ENCODE measurements at regions not wholly inside any gene's neighbourhood (a gene's known extent, or its start where the extent isn't known, plus 50 kb on each side); places are given as distances from the start of the nearest gene placed in this dataset.

DNA sequence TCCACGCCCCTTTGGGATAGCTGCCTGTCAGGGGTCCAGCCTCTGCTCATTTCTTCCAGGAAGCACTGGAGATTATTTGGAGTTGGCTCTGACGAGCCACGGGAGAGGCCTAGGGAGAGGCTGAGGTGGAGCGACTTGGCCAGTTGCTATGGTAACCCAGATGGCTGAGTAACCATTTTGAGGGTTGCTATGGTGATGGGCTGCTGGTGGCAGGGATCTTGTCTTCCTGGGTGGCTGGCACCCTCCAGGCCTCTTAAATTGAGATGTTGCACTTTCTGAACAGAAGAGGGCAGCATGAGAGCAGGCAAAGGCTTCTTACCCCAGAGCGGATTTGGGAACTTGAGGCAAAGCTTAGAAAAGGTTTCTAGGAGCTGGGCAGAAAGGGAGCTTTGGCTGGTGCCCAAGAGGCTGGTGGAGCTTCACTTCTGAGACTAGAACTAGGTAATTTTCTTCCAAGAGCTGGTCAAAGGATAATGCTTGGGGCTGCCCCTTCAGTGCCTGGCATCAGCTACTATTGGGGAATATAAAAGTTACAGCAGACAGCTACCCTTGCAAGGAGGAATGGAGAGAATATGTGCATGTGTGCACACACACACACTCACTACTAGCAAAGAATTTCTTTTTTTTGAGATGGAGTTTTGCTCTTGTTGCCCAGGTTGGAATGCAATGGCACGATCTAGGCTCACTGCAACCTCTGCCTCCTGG, 72.5 kb downstream of the NDUFS5 start:
- Histone ChIP-seq H3K9me3 (no peaks in the 10 kb centered on the region), H3K4me3 (no peak overlapping the region), H3K27ac (no peak overlapping the region), H3K36me3 (no peaks in the 10 kb centered on the region), H3K4me1 (peaks cover 24% of the 10 kb centered on the region), H3K27me3 (no peaks in the 10 kb centered on the region)
- TF ChIP-seq EP300 (IDR thresholded peaks at IDR 0.05) = no peak
- TF ChIP-seq, protein P1, sequence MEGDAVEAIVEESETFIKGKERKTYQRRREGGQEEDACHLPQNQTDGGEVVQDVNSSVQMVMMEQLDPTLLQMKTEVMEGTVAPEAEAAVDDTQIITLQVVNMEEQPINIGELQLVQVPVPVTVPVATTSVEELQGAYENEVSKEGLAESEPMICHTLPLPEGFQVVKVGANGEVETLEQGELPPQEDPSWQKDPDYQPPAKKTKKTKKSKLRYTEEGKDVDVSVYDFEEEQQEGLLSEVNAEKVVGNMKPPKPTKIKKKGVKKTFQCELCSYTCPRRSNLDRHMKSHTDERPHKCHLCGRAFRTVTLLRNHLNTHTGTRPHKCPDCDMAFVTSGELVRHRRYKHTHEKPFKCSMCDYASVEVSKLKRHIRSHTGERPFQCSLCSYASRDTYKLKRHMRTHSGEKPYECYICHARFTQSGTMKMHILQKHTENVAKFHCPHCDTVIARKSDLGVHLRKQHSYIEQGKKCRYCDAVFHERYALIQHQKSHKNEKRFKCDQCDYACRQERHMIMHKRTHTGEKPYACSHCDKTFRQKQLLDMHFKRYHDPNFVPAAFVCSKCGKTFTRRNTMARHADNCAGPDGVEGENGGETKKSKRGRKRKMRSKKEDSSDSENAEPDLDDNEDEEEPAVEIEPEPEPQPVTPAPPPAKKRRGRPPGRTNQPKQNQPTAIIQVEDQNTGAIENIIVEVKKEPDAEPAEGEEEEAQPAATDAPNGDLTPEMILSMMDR (IDR thresholded peaks at IDR 0.05) = peak; percentile 65 to 67
- TF ChIP-seq POLR2A (IDR thresholded peaks at IDR 0.05) = no peak
- TF ChIP-seq POLR2AphosphoS5 (IDR thresholded peaks at IDR 0.05) = no peak
- 13% methylated on average over 6 of the region's 6 CpGs for WGBS
- DNase-seq (ENCODE audit: low spot score in 2 of 2) = peak in 1 of 2 donors; percentile 72

DNA sequence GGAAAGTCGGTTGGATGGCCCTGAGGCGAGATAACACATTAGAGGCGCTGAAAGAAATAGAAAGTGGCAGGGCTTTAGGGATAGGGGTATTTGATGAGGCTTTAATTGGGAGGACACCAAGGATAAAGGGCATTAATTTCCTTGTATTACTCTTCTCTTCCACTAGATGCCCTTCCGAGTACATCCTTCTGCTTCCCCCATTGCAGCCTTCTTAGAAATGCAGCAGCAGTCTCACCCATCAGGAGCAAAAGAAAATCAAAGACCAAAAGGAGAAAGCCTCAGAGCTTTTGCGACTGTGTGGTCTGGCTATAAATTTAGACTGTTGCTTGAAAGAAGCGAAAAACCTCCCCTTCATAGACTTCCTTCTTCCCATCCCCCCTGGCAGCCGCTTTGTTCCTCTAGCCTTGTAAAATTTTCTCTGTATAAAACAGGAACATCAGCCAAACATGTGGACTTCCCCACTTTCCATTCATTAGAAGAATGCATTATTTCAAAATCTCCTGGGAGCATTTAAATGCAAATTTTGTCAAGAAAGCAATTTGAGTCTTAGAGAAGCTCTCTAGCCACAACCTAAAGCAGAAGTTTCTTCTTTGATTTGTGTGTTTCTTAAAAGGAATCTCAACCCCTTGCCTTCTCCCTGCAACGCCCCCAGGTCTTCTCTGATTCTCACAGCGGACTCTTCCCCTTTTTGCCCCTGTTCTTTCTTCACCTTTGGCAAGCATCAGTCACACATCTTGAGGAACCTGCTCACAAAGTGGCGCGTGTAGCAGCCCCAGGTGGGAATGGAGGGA, 76.6 kb downstream of the NDUFS5 start:
- no peaks in the 10 kb centered on the region for H3K27me3 ChIP-seq
- H3K9me3 ChIP-seq = no peaks in the 10 kb centered on the region
- DNase-seq (ENCODE audit: low spot score in 2 of 2) = no peak
- peaks cover 53% of the 10 kb centered on the region for H3K4me1 ChIP-seq
- H3K4me3 ChIP-seq = no peak overlapping the region
- no peaks in the 10 kb centered on the region for H3K36me3 ChIP-seq
- 19% methylated on average over 11 of the region's 11 CpGs for WGBS
- peak overlapping the region; percentile 99 for H3K27ac ChIP-seq
- TF ChIP-seq POLR2A (IDR thresholded peaks at IDR 0.05) (no peak), POLR2AphosphoS5 (IDR thresholded peaks at IDR 0.05) (no peak), EP300 (IDR thresholded peaks at IDR 0.05) (no peak)
- TF ChIP-seq, protein P1 (IDR thresholded peaks at IDR 0.05) = peak; percentile 57 to 86

DNA sequence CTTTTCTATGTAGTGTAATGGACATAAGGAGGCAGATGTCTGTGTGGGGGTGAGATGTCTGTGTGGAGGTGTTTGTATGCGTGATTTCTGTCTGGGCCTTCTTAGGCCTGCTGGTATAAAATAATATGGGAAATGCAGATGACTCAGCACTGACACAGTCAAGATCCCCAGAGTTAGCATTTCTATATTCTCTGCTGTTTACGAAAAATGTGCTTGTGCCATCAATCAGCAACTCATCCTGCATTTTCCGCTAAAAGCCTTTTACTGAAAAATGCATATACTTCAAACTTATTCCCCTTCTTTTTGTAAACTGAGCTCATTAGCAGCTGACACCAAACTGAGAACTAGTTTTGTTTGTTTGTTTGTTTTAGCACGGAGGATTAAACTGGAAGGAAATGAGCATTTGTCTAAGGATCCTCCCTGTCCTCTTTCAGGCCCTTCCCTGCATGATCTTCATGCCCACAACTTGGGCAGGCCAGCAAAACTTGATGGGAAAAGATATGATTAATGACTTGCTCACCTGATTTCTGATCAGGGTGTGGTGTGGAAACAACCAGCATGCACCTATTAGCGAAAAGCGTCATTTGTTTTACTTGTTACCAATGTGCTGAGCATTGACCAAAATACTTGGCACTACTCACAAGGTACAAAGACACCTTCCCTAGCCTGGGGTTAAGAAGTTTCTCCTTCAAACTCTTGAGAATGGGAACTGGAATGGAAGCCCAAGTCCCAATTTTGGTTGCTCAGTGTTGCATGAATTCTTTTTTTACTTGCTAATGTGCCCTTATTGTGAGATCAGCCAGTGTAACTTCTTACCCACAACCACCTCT, 77.4 kb downstream of the NDUFS5 start:
- WGBS = 62% methylated on average over 6 of the region's 6 CpGs
- TF ChIP-seq EP300 (IDR thresholded peaks at IDR 0.05) (no peak), POLR2A (IDR thresholded peaks at IDR 0.05) (no peak), POLR2AphosphoS5 (IDR thresholded peaks at IDR 0.05) (peak in 1 of 3 donors; percentile 44)
- TF ChIP-seq, protein P1 (IDR thresholded peaks at IDR 0.05) = peak in 1 of 2 donors; percentile 5
- DNase-seq (ENCODE audit: low spot score in 2 of 2) = no peak
- H3K4me1 ChIP-seq = peaks cover 57% of the 10 kb centered on the region
- no peaks in the 10 kb centered on the region for H3K9me3 ChIP-seq
- peak overlapping the region; percentile 99 for H3K27ac ChIP-seq
- peak overlapping the region; percentile 98 for H3K4me3 ChIP-seq
- no peaks in the 10 kb centered on the region for H3K36me3 ChIP-seq
- no peaks in the 10 kb centered on the region for H3K27me3 ChIP-seq

DNA sequence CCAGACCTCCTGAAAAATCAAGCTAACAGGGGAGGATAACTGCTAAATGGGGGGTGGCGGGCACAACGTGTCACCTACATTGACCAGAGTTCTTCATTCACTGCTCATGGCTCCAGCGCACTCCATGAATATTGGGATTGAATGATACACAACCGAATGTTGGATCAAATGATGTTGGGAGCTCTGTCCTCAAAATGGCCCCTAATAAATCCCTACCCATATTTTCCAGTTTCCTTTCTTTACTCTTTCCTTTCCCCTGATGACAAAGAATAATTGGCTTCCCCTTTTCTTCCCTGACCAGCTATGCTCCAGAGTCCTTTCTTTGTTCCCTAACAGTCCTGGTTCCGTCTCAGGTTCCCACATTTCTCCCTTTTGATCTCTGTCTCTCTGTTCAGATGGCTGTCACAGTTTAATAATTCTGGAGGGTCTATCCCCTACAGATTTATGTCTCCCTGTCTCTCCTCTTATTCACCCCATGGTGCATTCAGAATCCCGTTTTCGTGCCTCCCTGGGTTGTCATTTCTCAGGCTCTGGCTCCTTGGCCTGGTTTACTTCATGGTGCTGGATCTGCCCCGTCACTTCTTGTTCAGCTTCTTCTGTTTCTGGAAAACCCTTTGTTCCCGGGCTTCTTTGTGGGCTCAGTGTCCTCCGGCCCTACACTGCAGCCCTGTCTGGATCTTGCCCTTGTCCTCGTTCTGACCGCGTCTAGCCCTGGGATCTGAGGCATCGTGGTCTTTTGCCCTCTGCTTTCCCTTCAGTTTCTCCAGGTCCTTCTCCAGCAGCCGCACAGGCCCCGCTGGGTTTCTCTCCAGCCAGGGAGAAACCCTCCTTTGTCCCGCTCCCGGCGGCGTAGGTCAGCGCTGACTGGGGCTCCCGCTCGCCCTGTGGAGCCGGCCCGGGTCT, 78.3 kb downstream of the NDUFS5 start:
- TF ChIP-seq POLR2AphosphoS5 (IDR thresholded peaks at IDR 0.05) = no peak
- no peak for TF ChIP-seq POLR2A (IDR thresholded peaks at IDR 0.05)
- TF ChIP-seq, protein P1 (IDR thresholded peaks at IDR 0.05) = no peak
- TF ChIP-seq EP300 (IDR thresholded peaks at IDR 0.05) = no peak
- 39% methylated on average over 25 of the region's 25 CpGs for WGBS
- Histone ChIP-seq H3K36me3 (no peaks in the 10 kb centered on the region), H3K9me3 (no peaks in the 10 kb centered on the region), H3K27me3 (no peaks in the 10 kb centered on the region), H3K4me1 (peaks cover 56% of the 10 kb centered on the region), H3K4me3 (peak overlapping the region; percentile 98), H3K27ac (peak overlapping the region; percentile 99)
- DNase-seq (ENCODE audit: low spot score in 2 of 2) = peak in 1 of 2 donors; percentile 82
